ENCODE measurements at regions not wholly inside any gene's neighbourhood (a gene's known extent, or its start where the extent isn't known, plus 50 kb on each side); places are given as distances from the start of the nearest gene placed in this dataset.

DNA sequence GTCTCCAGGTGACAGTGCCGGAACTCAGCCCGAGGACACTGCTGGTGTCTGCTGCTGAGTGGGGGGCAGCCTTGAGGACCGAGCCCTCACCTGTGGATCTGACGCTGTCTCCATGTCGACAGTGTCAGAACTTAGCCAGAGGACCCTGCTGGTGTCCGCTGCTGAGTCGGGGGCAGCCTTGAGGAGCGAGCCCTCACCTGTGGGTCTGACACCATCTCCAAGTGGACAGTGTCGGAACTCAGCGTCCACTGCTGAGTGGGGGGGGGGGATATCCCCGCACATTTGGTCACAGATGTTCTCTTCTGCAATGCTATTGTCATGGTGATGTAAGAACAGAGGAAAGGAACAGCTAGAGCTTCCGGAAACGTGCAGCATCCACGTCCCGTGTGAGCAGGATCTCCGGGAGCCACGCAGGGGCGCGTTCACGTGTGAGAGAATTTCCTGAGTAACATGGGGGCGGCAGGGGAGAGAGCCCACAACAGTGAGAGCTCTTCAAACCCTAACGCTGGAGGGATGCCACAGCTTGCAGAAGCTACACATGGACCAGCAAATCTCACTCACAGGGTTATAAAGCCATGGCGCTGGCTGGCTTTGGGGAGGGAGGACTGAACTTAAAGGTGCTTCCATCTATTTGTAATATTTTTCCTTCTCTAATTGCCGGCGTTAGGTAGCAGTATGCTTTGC, 250.7 kb upstream of the SALL3 start:
- TF ChIP-seq SIN3A (IDR thresholded peaks at IDR 0.05; ENCODE audit: borderline replicate concordance, insufficient read depth, low read length) (no peak), POLR2AphosphoS5 (IDR thresholded peaks at IDR 0.05; ENCODE audit: low read depth, low read length) (no peak)
